ENCODE measurements at regions not wholly inside any gene's neighbourhood (a gene's known extent, or its start where the extent isn't known, plus 50 kb on each side); places are given as distances from the start of the nearest gene placed in this dataset.

GRCh38 chr2:122135021-122135937 lies 379.8 kb downstream of the TSN start (continued):
- TF ChIP-seq MNT (conservative IDR thresholded peaks at IDR 0.05) = no peak; a peak in 1 of 4 replicates
- no peak for TF ChIP-seq UBTF (IDR thresholded peaks at IDR 0.05; ENCODE audit: borderline replicate concordance in 1 of 2, low read depth in 2 of 2, low read length in 2 of 2)
- peak; percentile 38; the same call in 1 of the 2 replicates for TF ChIP-seq HMG20A (CRISPR knock-in tag; conservative IDR thresholded peaks at IDR 0.05)
- no peak for TF ChIP-seq NCOA1 (IDR thresholded peaks at IDR 0.05; ENCODE audit: low read depth)
- TF ChIP-seq TAF1 (IDR thresholded peaks at IDR 0.05; ENCODE audit: control insufficient read depth, extremely low read depth, insufficient read depth, low read length, severe bottlenecking) = no peak
- peak; percentile 89 for TF ChIP-seq CBFA2T3 (IDR thresholded peaks at IDR 0.05)
- no peak for TF ChIP-seq IRF2 (CRISPR knock-in tag; IDR thresholded peaks at IDR 0.05)
- TF ChIP-seq ZSCAN29 (IDR thresholded peaks at IDR 0.05) = no peak
- no peak for TF ChIP-seq ZNF124 (CRISPR knock-in tag; IDR thresholded peaks at IDR 0.05)
- no peak for TF ChIP-seq SLC30A9 (CRISPR knock-in tag; IDR thresholded peaks at IDR 0.05)
- TF ChIP-seq ARID4B (CRISPR knock-in tag; IDR thresholded peaks at IDR 0.05) = no peak
- no peak for TF ChIP-seq ZNF324 (CRISPR knock-in tag; IDR thresholded peaks at IDR 0.05)
- TF ChIP-seq ZNF24 (IDR thresholded peaks at IDR 0.05) = no peak
- TF ChIP-seq THRA (IDR thresholded peaks at IDR 0.05) = no peak
- TF ChIP-seq PHF21A (IDR thresholded peaks at IDR 0.05; ENCODE audit: borderline replicate concordance, low read depth) = no peak
- no peak for TF ChIP-seq KAT7 (CRISPR knock-in tag; IDR thresholded peaks at IDR 0.05; ENCODE audit: borderline replicate concordance)
